CD4-positive, alpha-beta T cell treated with Interleukin-6 at 100 ng/mL for 8 hours (primary cell): ENCODE measurements at regions not wholly inside any gene's neighbourhood (a gene's known extent, or its start where the extent isn't known, plus 50 kb on each side); places are given as distances from the start of the nearest gene placed in this dataset.

ENCODE experiments used
- DNase-seq: peaks from one replicate; pipeline ENCODE4 v3.0.0-alpha.2; 2020; ENCODE audit warnings: mixed read lengths, low spot score

GRCh38 chr20:51876313-51876940, 74.1 kb upstream of the SALL4 start:
- DNase-seq, result no peak

GRCh38 chr20:51873652-51874051, 71.3 kb upstream of the SALL4 start:
- DNase-seq, result no peak

- no peak for DNase-seq
These were observed 69.6 kb upstream of the SALL4 start for GRCh38 chr20:51871943-51872342.

DNA sequence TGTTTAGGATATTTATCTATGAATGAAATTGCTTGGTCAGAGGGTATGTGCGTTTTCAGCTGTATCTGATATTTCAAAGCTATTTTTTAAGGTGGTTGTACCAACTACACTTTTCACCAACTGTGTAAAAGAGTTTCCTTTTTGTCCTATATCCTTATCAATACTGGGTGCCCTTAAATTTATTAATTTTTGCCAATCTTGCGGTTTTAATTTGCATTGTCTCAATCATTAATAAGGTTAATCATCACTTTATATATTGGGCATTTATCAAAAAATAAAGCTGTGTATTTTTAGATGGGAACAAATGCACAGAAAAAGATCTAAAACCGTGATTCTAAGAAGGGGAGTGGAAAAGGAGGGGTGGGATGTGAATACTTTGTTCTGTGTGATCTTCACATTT, 66.7 kb upstream of the SALL4 start:
- no peak for DNase-seq

GRCh38 chr20:51867251-51867650, 64.9 kb upstream of the SALL4 start:
- DNase-seq, result no peak

DNA sequence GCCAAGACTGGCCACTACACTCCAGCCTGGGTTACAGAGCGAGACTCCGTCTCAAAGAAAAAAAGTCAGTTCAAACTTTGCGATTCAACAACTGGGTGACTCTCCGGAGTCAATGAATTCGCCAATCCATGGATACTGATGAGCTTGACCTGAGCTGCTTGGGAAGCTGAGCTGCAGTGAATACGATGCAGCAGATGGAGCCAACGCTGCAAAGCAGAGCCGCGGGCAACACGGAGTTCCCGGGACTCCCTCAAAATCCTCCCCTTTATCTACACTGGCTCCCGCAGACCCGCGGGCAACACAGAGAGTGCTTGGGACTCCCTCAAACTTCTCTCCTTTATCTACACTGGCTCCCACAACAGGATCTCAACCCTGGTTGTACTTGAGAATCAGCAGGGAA, 62.6 kb upstream of the SALL4 start:
- no peak for DNase-seq

GRCh38 chr20:51862796-51863195, 60.5 kb upstream of the SALL4 start:
- no peak for DNase-seq

GRCh38 chr20:51861726-51862466, 59.6 kb upstream of the SALL4 start:
- no peak for DNase-seq

DNA sequence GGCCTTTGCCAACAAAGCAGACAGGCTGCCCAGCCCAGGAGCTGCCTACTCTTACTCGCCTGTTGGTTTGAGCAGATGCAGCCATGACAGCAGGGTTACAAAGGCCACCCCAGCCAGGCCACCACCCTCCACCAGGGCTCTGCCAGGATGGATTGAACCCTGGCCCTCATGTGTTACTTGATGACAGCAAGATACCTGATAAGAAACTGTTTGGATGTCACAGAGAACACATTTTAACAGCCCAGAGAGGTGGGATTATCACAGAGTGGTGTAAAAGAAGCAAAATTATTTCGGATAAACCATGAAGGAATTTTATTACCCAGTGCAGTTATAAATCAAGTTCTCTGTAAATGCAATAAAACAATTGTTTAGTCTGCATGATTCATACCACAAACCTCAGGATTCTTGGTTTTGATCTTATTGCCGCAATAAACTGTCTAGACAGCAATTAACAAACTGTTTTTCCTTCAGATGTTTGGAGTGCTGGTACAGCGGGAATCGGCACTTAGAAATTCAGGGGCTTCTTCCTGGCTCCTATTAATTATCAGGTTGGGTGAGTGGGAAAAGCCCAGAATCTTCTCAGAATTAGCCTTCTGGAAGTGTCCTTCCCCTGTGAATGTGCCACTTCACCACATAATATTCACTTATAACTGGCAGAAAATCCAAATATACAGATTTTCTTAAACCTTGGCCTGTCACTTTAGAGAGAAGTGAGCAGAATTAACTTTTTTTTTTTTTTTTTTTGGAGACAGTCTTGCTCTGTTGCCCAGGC, 58.0 kb upstream of the SALL4 start:
- DNase-seq, result no peak

DNA sequence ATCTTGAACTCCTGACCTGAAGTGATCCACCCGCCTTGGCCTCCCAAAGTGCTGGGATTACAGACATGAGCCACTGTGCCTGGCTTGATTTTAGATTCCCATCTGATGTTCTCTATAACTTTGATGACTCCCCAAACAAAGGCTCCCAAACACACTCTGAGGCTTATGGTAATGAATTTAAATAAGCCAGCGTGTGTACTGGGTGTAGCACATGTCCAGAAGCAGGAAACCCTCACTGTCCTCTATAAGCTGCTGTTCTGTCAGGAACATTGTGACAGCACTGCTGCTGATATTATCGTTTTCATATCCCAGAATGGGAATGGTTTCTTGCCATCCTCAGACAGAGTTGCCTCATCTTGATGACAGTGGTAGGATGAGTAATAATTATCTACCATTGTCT, 54.1 kb upstream of the SALL4 start:
- DNase-seq, result no peak

- no peak for DNase-seq
These were observed 52.6 kb upstream of the SALL4 start for GRCh38 chr20:51854921-51855320.
